ENCODE measurements at regions not wholly inside any gene's neighbourhood (a gene's known extent, or its start where the extent isn't known, plus 50 kb on each side); places are given as distances from the start of the nearest gene placed in this dataset.

GRCh38 chr6:47111685-47112084, 69.6 kb upstream of the ADGRF1 start (continued):
- no peak for TF ChIP-seq ZBTB40 (IDR thresholded peaks at IDR 0.05)
- TF ChIP-seq ZBTB40 (CRISPR knock-in tag; IDR thresholded peaks at IDR 0.05), result no peak
- 0 out of 2 replicates have a peak, but pooled peaks have one; percentile 25 for TF ChIP-seq ZNF12 (CRISPR knock-in tag; IDR thresholded peaks at IDR 0.05)
- no peak for TF ChIP-seq U2AF1 (optimal IDR thresholded peaks at IDR 0.05; ENCODE audit: low read depth, low read length)
- no peak for TF ChIP-seq SRY (CRISPR knock-in tag; IDR thresholded peaks at IDR 0.05)
- TF ChIP-seq ELF3 (CRISPR knock-in tag; IDR thresholded peaks at IDR 0.05), result peak; percentile 35; the same call in 1 of the 2 replicates
- no peak for TF ChIP-seq ZNF569 (CRISPR knock-in tag; IDR thresholded peaks at IDR 0.05; ENCODE audit: borderline replicate concordance)
- 0 out of 2 replicates have a peak, but pooled peaks have one; percentile 22 for TF ChIP-seq ATF2 (CRISPR knock-in tag; IDR thresholded peaks at IDR 0.05)
- peak; percentile 20; the same call in 1 of the 2 replicates for TF ChIP-seq ZNF605 (CRISPR knock-in tag; IDR thresholded peaks at IDR 0.05)
- peak; percentile 64 for TF ChIP-seq PAXIP1 (CRISPR knock-in tag; conservative IDR thresholded peaks at IDR 0.05)
- peak; percentile 79; the same call in 1 of the 2 replicates for TF ChIP-seq NR2F2 (IDR thresholded peaks at IDR 0.05; ENCODE audit: borderline replicate concordance, low read depth)
- TF ChIP-seq EEA1 (CRISPR knock-in tag; IDR thresholded peaks at IDR 0.05; ENCODE audit: borderline replicate concordance), result no peak
- TF ChIP-seq NR2F1 (CRISPR knock-in tag; IDR thresholded peaks at IDR 0.05), result peak; percentile 69 to 90; a peak in 3 of 4 replicates
- TF ChIP-seq FOXP4 (CRISPR knock-in tag; IDR thresholded peaks at IDR 0.05), result no peak
